ENCODE measurements at regions not wholly inside any gene's neighbourhood (a gene's known extent, or its start where the extent isn't known, plus 50 kb on each side); places are given as distances from the start of the nearest gene placed in this dataset.

DNA sequence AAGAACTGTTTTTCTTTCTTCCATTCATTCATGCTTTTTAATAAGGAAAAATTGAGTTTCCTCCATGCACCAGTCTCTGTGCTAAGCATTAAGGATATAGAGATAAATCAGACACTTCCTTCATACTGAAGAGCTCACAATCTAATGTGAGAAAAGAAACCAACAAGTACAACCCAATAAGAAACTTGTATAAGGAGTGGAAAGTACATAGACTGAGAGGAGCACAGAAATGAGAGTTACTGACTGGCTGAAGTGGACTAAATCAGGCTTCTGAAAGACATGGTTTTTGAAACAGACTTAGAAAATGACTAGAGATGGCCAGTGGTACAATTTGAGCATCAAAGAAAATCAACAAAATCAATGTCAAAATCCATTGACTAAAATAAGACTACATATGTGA is 524.4 kb downstream of the PLPP3 start:
- no peak for DNase-seq (ENCODE audit: low spot score)

DNA sequence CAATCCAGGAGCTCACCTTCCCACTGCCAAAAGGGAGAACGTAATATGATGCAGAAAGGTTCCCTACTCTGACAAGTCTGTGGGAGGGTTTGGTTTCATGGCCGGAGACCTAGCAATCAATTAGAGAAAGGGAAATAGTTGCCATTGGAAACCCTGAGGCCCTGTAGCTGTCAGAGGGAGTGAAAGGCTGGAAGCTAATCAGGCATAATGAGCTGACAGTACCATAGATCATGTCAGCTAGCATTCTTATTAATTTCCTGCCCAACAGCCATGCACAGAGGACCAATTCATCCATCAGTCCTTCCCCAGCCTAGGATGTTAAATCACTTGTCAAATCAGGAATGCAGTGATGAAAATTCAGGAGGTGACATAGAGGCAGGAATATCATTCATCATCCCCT is 527.3 kb downstream of the PLPP3 start:
- H3K4me1 ChIP-seq (ENCODE audit: insufficient read depth, low read length, poor library complexity, severe bottlenecking) = no peaks in the 10 kb centered on the region
- BruUV-seq (replicated peaks) = no TSS peak
- H2AFZ ChIP-seq (ENCODE audit: low read length) = no peak overlapping the region
- H3K36me3 ChIP-seq (ENCODE audit: insufficient read depth, low read length) = no peaks in the 10 kb centered on the region
- no peaks in the 10 kb centered on the region for H4K20me1 ChIP-seq (ENCODE audit: insufficient read depth, low read length)
- CTCF ChIA-PET (ENCODE audit: unreplicated experiment) = no interaction called here
- no peak for TF ChIP-seq EZH2phosphoT487 (IDR thresholded peaks at IDR 0.05; ENCODE audit: borderline replicate concordance, low read depth, low read length)
- POLR2A ChIA-PET = no interaction called here
- H3K4me2 ChIP-seq (ENCODE audit: low read length) = no peak overlapping the region
- H3K79me2 ChIP-seq (ENCODE audit: insufficient read depth, low read depth, low read length) = no peaks in the 10 kb centered on the region
- DNase-seq (ENCODE audit: low spot score) = no peak
- no peaks in the 10 kb centered on the region; the same call in 1 of the 2 replicates for H3K9me2 ChIP-seq (ENCODE audit: insufficient read depth, low read length)
- H3K9me3 ChIP-seq (ENCODE audit: low read length) = no peaks in the 10 kb centered on the region
- H3K27ac ChIP-seq (ENCODE audit: low read depth, low read length, poor library complexity, severe bottlenecking) = no peak overlapping the region
- intact Hi-C loops (cut with micrococcal nuclease; ENCODE audit: unreplicated experiment) = no loop called here
- H3K4me3 ChIP-seq (ENCODE audit: low read depth, low read length, poor library complexity, severe bottlenecking) = no peak overlapping the region

More for the DNA sequence above, 524.4 kb downstream of the PLPP3 start:
- no peak overlapping the region for H3K4me3 ChIP-seq (ENCODE audit: low read depth, low read length, poor library complexity, severe bottlenecking)
- no peaks in the 10 kb centered on the region for H3K9me3 ChIP-seq (ENCODE audit: low read length)
- H3K4me1 ChIP-seq (ENCODE audit: insufficient read depth, low read length, poor library complexity, severe bottlenecking) = no peaks in the 10 kb centered on the region
- H3K27ac ChIP-seq (ENCODE audit: low read depth, low read length, poor library complexity, severe bottlenecking) = no peak overlapping the region
- H4K20me1 ChIP-seq (ENCODE audit: insufficient read depth, low read length) = no peaks in the 10 kb centered on the region
- ChIA-PET CTCF (ENCODE audit: unreplicated experiment) (no interaction called here), POLR2A (no interaction called here)
- no peak for TF ChIP-seq EZH2phosphoT487 (IDR thresholded peaks at IDR 0.05; ENCODE audit: borderline replicate concordance, low read depth, low read length)
- TF ChIP-seq, protein P1, sequence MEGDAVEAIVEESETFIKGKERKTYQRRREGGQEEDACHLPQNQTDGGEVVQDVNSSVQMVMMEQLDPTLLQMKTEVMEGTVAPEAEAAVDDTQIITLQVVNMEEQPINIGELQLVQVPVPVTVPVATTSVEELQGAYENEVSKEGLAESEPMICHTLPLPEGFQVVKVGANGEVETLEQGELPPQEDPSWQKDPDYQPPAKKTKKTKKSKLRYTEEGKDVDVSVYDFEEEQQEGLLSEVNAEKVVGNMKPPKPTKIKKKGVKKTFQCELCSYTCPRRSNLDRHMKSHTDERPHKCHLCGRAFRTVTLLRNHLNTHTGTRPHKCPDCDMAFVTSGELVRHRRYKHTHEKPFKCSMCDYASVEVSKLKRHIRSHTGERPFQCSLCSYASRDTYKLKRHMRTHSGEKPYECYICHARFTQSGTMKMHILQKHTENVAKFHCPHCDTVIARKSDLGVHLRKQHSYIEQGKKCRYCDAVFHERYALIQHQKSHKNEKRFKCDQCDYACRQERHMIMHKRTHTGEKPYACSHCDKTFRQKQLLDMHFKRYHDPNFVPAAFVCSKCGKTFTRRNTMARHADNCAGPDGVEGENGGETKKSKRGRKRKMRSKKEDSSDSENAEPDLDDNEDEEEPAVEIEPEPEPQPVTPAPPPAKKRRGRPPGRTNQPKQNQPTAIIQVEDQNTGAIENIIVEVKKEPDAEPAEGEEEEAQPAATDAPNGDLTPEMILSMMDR (conservative IDR thresholded peaks at IDR 0.05; ENCODE audit: low read length) = no peak
- no peaks in the 10 kb centered on the region; the same call in 1 of the 2 replicates for H3K9me2 ChIP-seq (ENCODE audit: insufficient read depth, low read length)
- no peaks in the 10 kb centered on the region for H3K36me3 ChIP-seq (ENCODE audit: insufficient read depth, low read length)
- H3K4me2 ChIP-seq (ENCODE audit: low read length) = no peak overlapping the region
- H3K79me2 ChIP-seq (ENCODE audit: insufficient read depth, low read depth, low read length) = no peaks in the 10 kb centered on the region
- intact Hi-C loops (cut with micrococcal nuclease; ENCODE audit: unreplicated experiment) = no loop called here
- no peak overlapping the region for H2AFZ ChIP-seq (ENCODE audit: low read length)
- no TSS peak for BruUV-seq (replicated peaks)

DNA sequence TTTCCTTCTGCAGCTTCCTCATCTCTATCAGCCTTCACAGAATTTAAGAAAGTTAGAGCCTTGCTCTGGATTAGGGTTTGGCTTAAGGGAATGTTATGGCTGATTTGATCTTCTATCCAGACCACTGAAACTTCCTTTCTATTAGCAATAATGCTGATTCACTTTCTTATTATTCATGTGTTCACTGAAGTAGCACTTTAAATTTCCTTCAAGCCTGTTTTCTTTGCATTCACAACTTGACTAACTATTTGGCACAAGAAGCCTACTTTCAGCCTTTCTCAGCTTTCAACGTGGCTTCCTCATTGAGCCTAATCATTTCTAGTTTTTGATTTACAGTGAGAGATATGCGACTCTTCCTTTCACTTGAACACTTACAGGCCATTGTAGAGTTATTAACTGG is 528.5 kb downstream of the PLPP3 start:
- H3K9me3 ChIP-seq (ENCODE audit: low read length) = no peaks in the 10 kb centered on the region
- POLR2A ChIA-PET = no interaction called here
- no peaks in the 10 kb centered on the region for H4K20me1 ChIP-seq (ENCODE audit: insufficient read depth, low read length)
- H3K4me1 ChIP-seq (ENCODE audit: insufficient read depth, low read length, poor library complexity, severe bottlenecking) = no peaks in the 10 kb centered on the region
- no TSS peak for BruUV-seq (replicated peaks)
- intact Hi-C loops (cut with micrococcal nuclease; ENCODE audit: unreplicated experiment) = no loop called here
- no peaks in the 10 kb centered on the region for H3K36me3 ChIP-seq (ENCODE audit: insufficient read depth, low read length)
- no peak overlapping the region for H2AFZ ChIP-seq (ENCODE audit: low read length)
- H3K4me3 ChIP-seq (ENCODE audit: low read depth, low read length, poor library complexity, severe bottlenecking) = no peak overlapping the region
- TF ChIP-seq, protein P1 (conservative IDR thresholded peaks at IDR 0.05; ENCODE audit: low read length) = no peak
- TF ChIP-seq EZH2phosphoT487 (IDR thresholded peaks at IDR 0.05; ENCODE audit: borderline replicate concordance, low read depth, low read length) = no peak
- no peak overlapping the region for H3K27ac ChIP-seq (ENCODE audit: low read depth, low read length, poor library complexity, severe bottlenecking)
- no peaks in the 10 kb centered on the region; the same call in 1 of the 2 replicates for H3K9me2 ChIP-seq (ENCODE audit: insufficient read depth, low read length)
- CTCF ChIA-PET (ENCODE audit: unreplicated experiment) = no interaction called here
- H3K79me2 ChIP-seq (ENCODE audit: insufficient read depth, low read depth, low read length) = no peaks in the 10 kb centered on the region
- no peak for DNase-seq (ENCODE audit: low spot score)
- no peak overlapping the region for H3K4me2 ChIP-seq (ENCODE audit: low read length)
